ENCODE measurements at regions not wholly inside any gene's neighbourhood (a gene's known extent, or its start where the extent isn't known, plus 50 kb on each side); places are given as distances from the start of the nearest gene placed in this dataset.
"Not testable (repeated sequence)": the region's sequence is repeated elsewhere in the genome, so short reads cannot be mapped to it uniquely, and the experiment has no call there.

DNA sequence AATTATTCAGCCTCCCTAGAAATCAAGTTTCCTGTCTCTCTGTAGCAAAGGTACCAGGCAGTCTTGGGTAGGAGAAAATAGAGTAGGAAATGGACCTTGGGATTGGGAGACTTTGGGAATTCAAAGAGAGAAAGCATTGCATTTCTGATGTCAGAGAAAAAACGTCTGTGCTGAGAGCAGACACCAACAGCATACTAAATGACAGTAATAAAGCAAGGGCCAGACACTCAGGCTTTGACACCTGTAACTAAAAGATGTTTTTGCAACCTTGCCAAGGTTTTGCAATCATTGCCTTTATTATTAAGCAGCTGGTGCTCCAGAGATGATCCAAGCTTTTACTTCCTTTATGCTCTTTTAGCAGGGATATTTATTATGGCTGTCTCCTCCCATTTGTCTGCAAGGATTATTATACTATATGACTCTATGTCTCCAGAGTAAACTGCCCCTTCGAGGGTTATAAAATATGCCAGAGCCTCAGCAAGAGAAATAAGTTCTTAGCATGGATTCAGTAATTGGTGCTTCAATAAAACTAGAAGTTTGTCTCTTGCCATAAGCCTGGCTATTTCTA is 85.2 kb upstream of the GRAMD1B start:
- DNase-seq (ENCODE audit: low spot score), result no peak
- ATAC-seq, result no peak

DNA sequence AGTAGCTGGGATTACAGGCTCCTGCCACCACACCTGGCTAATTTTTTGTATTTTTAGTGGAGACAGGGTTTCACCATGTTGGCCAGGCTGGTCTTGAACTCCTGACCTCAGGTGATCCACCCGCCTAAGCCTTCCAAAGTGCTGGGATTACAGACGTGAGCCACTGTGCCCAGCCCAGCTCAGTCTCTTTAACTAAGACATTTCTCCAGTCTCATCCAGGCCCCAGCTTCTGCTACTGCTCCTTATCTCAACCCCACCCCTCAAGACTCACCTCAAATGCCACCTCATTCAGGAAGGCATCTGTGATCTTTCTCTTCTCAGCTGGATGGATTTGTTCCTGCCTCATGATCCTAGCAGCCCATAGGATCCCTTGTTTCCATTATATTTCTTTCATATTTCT is 85.9 kb upstream of the GRAMD1B start:
- not testable (repeated sequence) for DNase-seq (ENCODE audit: low spot score); ATAC-seq

DNA sequence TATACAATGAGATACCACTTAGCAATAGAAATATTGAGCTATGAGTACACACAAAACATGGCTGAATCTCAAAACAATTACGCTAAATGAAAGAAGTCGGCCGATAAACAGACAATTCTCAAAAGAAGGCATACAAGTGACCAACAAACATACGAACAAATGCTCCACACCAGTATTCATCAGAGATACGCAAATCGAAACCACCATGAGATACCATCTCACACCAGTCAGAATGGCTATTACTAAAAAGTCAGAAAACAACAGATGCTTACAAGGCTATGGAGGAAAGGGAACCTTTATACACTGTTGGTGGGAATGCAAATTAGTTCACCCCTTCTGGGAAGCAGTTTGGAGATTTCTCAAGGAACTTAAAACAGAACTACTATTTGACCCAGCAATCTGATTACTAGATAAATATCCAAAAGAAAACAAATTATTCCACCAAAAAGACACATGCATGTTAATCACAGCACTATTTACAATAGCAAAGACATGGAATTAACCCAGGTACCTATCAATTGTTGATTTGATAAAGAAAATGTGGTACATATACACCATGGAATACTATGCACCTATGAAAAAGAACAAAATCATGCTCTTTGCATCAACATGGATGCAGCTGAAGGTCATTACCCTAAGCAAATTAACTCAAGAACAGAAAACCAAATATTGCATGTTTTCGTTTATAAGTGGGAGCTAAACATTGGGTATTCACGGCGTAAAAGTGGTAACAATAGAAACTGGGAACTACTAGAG is 90.9 kb upstream of the GRAMD1B start:
- no peak for ATAC-seq

DNA sequence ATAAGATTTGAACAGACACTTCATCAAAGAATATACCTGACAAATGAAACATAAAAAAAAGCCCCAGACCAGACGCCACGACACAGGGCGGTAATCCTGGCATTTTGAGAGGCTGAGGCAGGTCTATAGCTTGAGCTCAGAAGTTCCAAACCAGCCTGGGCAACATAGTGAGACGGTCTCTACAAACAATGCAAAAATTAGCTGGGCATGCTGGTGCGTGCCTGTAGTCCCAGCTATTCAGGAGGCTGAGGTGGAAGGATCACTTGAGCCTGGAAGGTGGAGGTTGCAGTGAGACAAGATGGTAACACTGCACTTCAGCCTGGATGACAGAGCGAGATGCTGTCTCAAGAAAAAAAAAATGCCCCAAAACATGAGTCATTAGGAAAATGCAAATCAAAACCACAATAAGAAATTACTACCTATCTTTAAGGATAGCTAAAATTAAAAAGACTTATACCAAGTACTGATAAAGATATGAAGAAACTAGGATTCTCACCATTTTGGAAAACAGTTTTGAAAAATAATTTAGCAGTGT is 91.7 kb upstream of the GRAMD1B start:
- ATAC-seq (no peak), DNase-seq (ENCODE audit: low spot score) (no peak)

More for the DNA sequence above, 90.9 kb upstream of the GRAMD1B start:
- no peak for DNase-seq (ENCODE audit: low spot score)

DNA sequence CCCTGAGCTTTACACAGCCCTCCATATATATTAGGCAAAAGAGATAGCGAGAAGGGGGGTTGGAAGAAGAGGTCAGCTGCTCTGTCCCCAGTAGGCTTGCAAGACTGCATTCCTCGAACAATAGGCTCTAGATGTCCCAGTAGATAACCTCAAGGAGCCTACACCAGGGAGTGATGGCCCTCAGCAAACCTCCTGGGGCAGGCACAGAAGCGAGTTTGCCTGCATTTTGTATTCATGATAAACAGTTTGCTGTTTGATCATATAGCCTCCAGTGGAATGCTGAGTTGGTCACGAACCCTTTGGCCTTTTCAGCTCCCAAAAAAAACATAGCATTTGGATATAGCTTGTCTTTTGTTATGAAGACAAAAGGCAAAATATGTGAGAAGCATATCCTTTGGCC is 95.1 kb upstream of the GRAMD1B start:
- DNase-seq (ENCODE audit: low spot score), result no peak
- ATAC-seq, result no peak

DNA sequence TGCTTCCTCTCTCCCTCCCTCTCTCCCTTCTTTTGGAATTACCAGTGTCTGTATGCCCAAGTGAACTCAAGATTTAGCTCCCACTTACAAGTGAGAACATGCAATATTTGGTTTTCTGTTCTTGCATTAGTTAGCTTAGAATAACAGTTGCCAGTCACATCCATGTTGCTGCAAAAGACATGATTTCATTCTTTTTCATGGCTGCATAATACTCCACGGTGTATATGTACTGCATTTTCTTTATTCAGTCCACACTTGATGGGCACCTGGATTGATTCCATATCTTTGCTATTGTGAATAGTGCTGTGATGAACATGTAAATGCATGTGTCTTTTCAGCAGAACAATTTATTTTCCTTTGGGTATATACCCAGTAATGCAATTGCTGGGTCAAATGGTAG is 97.5 kb upstream of the GRAMD1B start:
- ATAC-seq; DNase-seq (ENCODE audit: low spot score): not testable (repeated sequence)

DNA sequence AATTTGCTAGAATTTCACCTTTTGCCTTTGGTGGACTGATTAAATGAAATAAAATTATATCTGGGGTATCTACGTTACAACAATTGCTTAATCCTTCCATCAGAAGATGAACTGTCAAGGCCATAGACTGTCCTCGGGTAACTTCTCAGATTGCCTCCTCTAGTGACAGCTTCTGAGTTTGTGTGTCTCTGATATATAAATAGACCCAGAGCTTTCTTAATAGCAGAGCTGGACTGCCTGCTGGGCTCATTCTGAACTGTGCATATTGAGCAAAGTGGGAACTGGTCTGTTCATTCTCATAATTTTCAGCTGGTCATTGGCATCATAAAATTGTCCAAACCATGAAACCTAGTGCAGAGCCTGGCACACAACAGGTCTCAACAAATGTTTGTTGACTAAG is 99.1 kb upstream of the GRAMD1B start:
- DNase-seq (ENCODE audit: low spot score) (no peak), ATAC-seq (no peak)

DNA sequence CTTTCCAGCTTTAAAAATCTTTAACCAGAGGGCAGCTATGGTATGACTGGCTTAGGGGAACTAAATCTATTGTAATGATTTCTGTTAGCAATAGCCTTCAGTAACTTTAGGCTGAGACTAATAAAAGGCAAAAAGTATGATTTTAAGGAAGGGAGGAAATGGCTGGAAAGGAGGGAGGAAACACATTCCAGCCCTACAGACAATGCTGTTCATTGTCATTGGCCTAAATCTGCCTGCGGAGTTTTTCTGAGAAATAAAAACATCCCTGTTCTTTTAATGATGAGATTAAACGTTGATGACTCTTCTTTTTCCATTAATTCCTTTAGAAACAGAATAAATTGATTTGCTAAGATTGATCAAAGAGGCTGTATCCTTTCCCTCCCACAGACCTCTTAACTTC is 99.6 kb upstream of the GRAMD1B start:
- ATAC-seq, result no peak
- DNase-seq (ENCODE audit: low spot score), result no peak

DNA sequence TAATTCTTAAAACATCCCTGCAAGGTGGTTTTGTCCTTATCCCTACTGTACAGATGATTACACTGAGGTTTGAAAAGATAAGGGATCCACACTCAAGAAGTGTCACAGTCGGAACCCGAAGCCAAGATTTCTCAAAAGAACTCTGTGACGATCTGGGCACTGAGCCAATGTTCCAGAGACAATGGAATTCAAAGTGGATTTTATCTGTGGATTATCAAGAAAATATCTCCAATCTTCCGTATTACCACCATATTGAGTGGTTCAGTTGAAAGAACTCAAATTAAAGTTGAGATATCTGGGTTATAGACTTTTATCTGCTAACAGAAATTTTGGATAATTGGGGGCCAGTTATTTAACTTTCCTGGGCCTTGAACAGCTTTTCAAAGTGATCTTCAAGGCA is 100.0 kb upstream of the GRAMD1B start:
- no peak for DNase-seq (ENCODE audit: low spot score)
- no peak for ATAC-seq

DNA sequence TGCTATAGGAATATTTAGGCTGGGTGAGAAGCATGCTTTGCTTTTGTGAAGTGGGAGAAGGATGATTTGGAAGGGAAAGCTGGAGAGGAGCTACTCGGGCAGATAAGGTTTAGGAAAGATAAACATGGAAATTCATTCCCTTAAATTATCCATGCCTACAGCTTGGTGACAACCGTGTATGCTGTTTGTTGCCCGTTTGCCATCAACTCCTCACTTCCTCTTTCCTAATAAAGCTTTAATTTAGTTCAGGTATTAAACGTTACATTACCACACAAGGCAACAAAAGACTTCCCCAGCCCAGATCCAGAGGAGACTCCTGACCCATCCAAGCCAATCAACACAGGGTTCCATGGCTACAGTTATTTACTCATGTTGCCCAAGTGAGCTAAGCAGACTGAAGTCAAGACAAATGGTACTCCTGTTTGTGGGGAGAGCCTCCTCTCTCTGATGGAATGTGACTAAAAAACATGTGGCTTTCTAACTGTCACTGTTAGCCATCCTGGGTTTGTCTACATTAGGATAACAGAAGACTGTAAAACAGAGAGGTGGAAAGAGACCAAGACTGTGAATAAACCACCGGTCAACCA is 101.7 kb upstream of the GRAMD1B start:
- DNase-seq (ENCODE audit: low spot score), result no peak
- no peak for ATAC-seq

DNA sequence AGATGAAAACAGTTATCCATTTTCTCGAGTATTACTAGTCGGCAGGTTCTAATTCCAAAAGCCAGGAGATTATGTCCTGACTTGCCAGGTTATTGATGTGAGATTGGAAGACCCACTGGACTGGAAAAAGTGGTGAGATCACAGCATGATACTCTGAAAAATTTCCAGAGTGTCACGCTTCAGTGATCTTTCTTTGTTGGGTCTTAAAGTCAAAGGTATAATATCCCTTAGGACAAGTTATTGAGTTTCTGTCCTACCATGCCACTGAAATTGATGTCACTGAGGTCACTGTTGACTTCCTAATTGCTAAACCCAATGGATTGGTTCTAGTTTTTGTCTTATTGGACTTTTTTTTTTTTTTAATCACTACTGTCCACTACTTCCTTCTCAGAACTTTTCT is 104.5 kb upstream of the GRAMD1B start:
- no peak for DNase-seq (ENCODE audit: low spot score)
- ATAC-seq, result no peak

DNA sequence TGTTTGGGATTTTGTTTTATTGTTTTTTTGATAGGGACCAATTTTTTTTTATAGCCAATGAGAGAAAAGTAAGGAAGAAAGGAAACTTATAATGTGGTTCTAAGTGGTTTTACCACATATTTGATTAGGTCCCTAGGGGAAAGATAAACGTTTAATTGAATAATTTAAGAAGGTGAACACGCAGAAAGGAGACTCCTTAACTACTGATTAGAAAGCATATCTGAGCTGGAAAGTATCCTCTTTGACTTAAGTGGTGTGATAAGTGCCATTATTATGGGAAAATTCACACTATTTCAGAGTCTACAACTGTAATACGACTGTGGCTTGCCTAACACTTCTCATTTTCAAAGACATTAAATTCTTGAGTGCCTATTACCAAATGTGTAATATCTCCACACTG is 106.5 kb upstream of the GRAMD1B start:
- ATAC-seq (no peak), DNase-seq (ENCODE audit: low spot score) (no peak)

DNA sequence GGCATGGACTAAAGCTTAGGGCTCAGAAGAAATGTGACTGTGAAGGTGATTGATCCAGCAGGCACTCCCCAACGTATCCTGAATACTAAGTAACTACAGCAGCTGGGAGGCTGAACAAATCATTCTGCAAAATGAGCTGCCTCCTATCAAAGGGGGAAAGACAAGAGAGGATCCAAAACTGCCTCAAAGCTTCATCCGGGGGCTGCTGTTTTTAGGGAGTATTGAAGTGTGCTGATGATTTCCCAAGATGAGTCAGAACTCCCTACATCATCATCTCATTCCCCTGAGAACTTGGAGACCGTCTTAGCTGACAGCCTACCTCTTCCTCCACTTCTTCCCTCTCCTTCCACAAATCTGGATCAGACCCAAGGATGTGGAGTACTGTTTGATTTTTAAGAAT is 108.4 kb upstream of the GRAMD1B start:
- DNase-seq (ENCODE audit: low spot score) (no peak), ATAC-seq (no peak)

DNA sequence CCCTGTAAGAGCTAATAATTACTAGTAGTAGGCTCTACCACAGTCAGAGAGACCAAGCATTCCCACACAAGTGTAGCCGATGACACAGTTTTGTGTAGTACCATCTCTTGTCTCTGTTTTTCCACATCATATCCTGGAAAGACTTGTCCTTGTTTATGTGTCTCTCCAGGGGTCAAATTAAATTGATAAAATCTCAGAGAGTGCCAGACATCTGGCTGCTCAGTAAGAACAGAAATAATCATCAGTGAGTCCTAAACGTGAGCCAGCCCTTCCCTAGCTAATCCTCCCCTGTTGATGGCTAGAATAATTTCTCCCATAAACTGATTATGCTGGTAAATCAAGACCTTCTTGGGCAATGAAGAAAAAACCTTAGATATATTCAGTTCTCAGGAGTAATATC is 111.4 kb upstream of the GRAMD1B start:
- no peak for DNase-seq (ENCODE audit: low spot score)

DNA sequence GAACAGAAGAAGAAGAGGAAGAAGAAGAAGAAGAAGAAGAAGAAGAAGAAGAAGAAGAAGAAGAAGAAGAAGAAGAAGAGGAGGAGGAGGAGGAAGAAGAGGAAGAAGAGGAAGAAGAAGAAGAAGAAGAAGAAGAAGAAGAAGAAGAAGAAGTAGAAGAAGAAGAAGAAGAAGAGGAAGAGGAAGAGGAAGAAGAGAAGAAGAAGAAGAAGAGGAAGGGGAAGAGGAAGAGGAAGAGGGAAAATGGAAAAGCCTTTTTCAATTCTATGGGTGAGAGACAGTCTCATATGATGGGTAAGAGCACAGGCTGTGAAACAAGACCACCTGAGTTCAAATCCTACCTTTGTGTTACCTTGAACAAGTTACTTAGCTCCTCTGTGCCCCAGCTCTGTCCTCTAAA is 111.9 kb upstream of the GRAMD1B start:
- ATAC-seq; DNase-seq (ENCODE audit: low spot score): not testable (repeated sequence)

More for the DNA sequence above, 111.4 kb upstream of the GRAMD1B start:
- ATAC-seq, result no peak

DNA sequence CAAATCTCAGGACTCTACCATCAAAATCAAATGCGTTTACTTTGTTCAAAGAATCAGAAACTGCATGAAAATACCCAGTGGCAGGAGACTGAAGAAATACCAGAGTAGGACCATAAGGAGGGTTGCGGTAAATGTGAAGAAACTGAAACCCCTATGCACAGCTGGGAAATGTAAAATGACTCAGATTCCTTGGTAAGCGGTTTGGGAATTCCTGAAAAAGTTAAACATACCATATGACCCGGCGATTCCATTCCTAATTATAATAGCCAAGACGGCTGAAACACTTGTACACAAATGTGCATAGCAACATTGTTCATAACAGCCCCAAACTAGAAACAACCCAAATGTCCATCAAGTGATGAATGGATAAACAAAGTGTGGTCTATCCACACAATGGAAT is 114.1 kb upstream of the GRAMD1B start:
- no peak for ATAC-seq
- no peak for DNase-seq (ENCODE audit: low spot score)

DNA sequence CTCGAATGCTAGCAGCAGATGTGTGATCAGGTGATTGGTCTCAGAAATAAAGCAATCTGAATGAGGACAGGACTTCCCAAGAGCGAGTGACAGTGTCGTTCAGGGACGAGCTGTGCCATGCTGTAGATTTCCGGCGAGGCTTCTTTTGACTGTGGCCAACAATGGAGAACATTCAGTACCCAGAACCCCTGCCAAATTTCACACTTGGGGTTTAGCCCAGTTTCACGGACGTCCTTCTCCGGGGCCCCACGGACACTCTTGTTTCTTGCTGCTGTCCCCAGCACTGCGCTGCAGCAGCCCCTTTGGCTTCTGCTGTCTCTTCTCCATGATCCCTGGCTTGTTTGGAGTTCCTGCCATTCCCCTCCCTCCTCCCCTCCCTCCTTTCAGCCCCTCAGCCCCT is 115.1 kb upstream of the GRAMD1B start:
- ATAC-seq (no peak), DNase-seq (ENCODE audit: low spot score) (no peak)

DNA sequence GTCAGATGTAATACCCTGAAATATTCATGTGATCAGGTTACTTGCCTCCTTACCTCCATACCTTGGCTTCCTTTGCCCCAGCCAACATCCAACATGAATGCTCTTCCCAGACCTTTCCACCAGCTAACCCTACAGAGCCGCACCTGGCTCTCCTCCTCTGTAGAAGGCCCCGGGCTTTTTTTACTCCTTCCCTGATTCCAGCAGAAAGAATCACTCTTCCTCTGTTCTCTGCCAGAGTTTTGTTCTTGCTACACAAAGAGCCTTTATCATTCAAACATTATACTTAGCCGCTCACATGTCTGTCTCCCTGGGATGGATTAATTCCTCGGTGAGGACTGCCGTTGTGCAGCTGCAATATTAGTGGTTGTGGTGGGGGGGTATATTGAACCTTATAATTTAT is 116.8 kb upstream of the GRAMD1B start:
- ATAC-seq (no peak), DNase-seq (ENCODE audit: low spot score) (no peak)

DNA sequence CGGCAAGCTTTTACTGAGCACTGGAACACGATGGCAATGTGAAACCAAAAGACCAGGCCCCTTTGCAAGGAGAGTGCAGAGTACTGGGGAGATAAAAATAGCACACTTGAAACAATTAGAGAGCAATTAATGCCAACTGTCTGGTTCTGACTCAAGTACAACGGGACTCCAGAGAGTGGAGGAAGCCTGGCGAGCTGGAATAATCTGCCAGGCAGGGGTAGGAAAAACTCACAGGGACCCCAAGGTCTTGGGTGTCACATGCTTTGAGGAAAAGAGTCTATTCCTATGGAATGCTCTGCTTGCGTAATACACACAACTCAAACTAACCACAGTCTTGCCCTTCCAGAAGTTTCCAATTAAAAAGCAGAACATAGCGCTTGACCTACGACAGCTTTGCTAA is 113.0 kb upstream of the CLMP start:
- DNase-seq (ENCODE audit: low spot score), result no peak
- ATAC-seq, result no peak

DNA sequence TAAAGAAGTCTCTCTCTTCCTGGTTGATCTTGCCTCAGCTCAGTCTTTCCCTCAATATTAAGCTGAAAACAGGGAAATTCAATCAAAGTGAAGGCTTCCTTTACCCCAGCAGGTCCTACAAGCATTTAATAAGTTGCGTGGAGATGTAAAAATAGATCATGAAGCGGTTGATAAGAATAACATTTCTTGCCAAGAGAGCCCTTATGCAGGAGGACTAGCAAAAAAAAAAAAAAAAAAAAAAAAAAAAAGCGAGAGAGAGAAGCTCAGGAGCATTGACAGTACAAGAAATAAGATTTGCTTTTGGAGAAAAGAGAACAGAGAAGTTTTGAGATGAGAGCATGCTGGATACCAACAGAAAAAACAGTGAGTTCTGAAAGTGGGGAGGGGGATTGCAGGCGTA is 112.2 kb upstream of the CLMP start:
- DNase-seq (ENCODE audit: low spot score), result no peak
- ATAC-seq, result no peak

DNA sequence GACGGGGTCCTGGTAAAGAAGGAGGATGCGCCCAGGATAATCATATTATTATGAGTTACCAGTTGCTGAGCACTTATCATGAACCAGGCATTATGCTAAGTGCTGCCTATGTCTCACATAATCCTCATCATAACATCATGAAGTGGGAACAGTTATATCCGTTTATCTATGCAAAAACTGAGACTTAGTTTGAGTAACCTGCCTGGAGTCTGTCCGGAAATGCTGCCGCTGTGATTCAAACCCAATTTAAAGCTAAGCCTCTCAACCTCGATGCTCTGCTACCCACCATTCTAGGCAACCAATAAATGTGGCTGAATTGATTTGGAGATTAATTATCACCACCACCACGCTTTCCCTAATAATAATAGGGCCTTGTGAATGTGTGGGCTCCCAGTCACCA is 111.5 kb upstream of the CLMP start:
- ATAC-seq, result no peak

More for the DNA sequence above, 111.5 kb upstream of the CLMP start:
- DNase-seq (ENCODE audit: low spot score), result no peak

Data from left lobe of liver (tissue), 2 donors.